ENCODE measurements at regions not wholly inside any gene's neighbourhood (a gene's known extent, or its start where the extent isn't known, plus 50 kb on each side); places are given as distances from the start of the nearest gene placed in this dataset.

DNA sequence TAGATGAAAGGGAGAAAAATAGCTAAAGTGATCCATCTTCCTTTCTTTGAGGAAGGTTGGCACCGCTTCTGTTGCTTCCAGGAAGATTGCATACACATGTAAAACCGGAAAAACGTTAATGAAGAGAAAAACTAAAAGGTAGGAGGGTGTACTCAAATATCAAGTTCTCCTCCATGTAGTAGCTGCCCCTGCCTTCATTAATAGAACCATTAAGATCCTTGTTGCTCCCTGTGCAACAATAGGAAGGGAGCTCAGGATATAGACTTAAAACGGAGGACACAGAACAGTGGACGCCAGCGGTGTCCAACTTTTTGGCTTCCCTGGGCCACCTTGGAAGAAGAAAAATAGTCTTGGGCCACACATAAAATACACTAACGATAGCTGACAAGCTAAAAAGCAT, 118.9 kb downstream of the TMEM174 start:
- no peaks in the 10 kb centered on the region for H3K36me3 Mint-ChIP-seq
- no peaks in the 10 kb centered on the region for H3K4me1 ChIP-seq (ENCODE audit: control insufficient read depth in 1 of 2, extremely low read depth in 1 of 2, insufficient read depth in 2 of 2, low read length in 2 of 2)
- no peaks in the 10 kb centered on the region for H3K36me3 ChIP-seq (ENCODE audit: control insufficient read depth in 2 of 2, extremely low read depth in 1 of 2, insufficient read depth in 1 of 2, low read length in 1 of 2)
- no peak for ATAC-seq (replicated peaks in 1 of 4)
- H3K4me1 Mint-ChIP-seq = peaks cover 0 to 3% (median under 1%) of the 10 kb centered on the region in 3 donors
- H3K9me3 Mint-ChIP-seq = peaks cover 2 to 4% (median 3%) of the 10 kb centered on the region in 3 donors
- no peak overlapping the region for H3K27ac Mint-ChIP-seq
- H3K27me3 ChIP-seq (replicated peaks in 1 of 2; ENCODE audit: control insufficient read depth in 2 of 2, extremely low read depth in 1 of 2, insufficient read depth in 2 of 2, low read length in 1 of 2) = peaks cover 18 to 44% of the 10 kb centered on the region in 2 experiments
- H3K4me3 Mint-ChIP-seq = no peak overlapping the region
- CTCF ChIA-PET = interaction anchor here in 1 of 2 donors (0.7 kb wide), 1 partner anchor 24 kb away, joined by 3 read pairs; no protein-coding TSS in a partner anchor
- POLR2A ChIA-PET = no interaction called here
- no peak for DNase-seq
- no peak overlapping the region for H3K27ac ChIP-seq (ENCODE audit: low read length)
- WGBS (ENCODE audit: insufficient coverage) = 100% methylated on average over 1 of the region's 7 CpGs
- H3K9me3 ChIP-seq = no peaks in the 10 kb centered on the region
- H3K4me3 ChIP-seq (ENCODE audit: control insufficient read depth in 1 of 2, extremely low read depth in 1 of 2, low read length in 1 of 2) = no peak overlapping the region
- peaks cover 67 to 77% of the 10 kb centered on the region in 2 donors for H3K27me3 Mint-ChIP-seq

DNA sequence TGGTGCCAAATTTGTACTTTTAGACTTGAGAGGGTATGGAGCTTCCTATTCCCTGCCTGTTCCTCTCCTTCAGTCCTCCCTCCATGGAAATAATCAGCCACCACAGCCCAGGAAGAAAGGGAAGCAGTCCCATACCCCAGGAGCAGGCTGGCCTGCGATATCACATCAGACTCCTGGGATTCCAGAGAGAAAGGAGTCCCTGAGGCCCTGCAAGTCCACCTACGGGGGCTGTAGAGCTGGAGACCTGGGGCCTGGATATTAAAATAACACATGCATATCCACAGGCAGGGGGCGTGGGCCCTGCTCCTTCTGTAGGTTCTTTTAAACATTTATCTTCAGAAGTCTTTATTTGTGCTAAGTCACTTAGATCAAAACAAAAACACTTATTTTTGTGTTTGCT, 117.2 kb downstream of the TMEM174 start:
- ChIA-PET POLR2A (interaction anchor here in 1 of 2 donors (0.6 kb wide), 1 partner anchor 20 kb away, joined by 3 read pairs; no protein-coding TSS in a partner anchor), CTCF (interaction anchor here in 1 of 2 donors (0.6 kb wide), 1 partner anchor 159 kb away, joined by 6 read pairs; no protein-coding TSS in a partner anchor)
- ATAC-seq (replicated peaks in 1 of 4) (no peak), DNase-seq (no peak)
- WGBS (ENCODE audit: insufficient coverage) = 42% methylated on average over 2 of the region's 3 CpGs
- Histone ChIP-seq H3K27ac (ENCODE audit: low read length) (no peak overlapping the region), H3K4me3 (ENCODE audit: control insufficient read depth in 1 of 2, extremely low read depth in 1 of 2, low read length in 1 of 2) (no peak overlapping the region), H3K9me3 (no peaks in the 10 kb centered on the region), H3K36me3 (ENCODE audit: control insufficient read depth in 2 of 2, extremely low read depth in 1 of 2, insufficient read depth in 1 of 2, low read length in 1 of 2) (no peaks in the 10 kb centered on the region), H3K27me3 (replicated peaks in 1 of 2; ENCODE audit: control insufficient read depth in 2 of 2, extremely low read depth in 1 of 2, insufficient read depth in 2 of 2, low read length in 1 of 2) (peaks cover 10 to 30% of the 10 kb centered on the region in 2 experiments), H3K4me1 (ENCODE audit: control insufficient read depth in 1 of 2, extremely low read depth in 1 of 2, insufficient read depth in 2 of 2, low read length in 2 of 2) (no peaks in the 10 kb centered on the region)
- Mint-ChIP-seq H3K36me3 (no peaks in the 10 kb centered on the region), H3K4me1 (no peaks in the 10 kb centered on the region), H3K27ac (no peak overlapping the region), H3K27me3 (peaks cover 55 to 61% of the 10 kb centered on the region in 2 donors), H3K9me3 (peaks cover 2 to 4% (median 3%) of the 10 kb centered on the region in 3 donors), H3K4me3 (no peak overlapping the region)

DNA sequence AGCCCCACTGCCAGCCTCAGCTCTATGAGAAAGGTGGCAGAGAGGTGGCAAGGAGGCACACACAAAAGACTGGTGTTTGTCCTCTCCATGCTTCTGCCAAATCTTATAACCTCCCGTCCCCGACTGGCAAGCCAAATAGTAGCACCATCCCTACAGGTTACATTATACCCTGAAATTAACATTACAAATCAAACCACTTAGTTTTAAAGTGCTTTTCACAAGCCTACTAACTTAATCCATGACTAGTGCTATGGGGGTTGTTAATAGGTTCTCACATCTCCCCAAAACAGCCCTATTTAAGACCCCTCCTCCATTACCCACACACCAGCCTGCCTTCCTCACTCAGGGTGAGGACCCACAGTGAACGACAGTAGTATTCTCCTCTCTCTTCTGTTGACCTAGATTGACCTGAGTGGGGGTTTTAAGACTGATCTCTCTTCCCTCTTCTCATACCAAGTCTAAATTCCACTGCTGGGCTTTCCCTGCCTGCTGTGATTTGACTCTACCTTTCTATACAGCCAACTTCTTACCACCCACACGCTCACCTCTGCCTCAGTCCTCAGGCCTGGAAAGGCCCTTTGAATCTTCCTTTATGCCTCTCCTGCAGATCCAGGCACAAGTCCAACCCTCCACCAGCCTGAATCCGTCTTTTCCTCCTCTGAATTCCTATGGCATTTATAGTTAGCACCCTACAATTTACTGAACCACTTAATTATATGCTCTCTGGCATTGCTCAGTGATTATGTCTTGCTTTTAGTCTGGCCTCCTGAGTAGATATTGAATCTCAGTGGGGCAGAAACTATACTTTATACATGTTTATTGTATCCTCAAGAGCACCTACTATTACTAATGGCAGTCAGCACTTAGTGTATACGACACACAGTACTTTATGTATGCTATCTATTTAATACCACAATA, 116.1 kb downstream of the TMEM174 start:
- DNase-seq (no peak), ATAC-seq (replicated peaks in 1 of 4) (no peak)
- Mint-ChIP-seq H3K4me1 (no peaks in the 10 kb centered on the region), H3K4me3 (no peak overlapping the region), H3K9me3 (peaks cover 2 to 4% (median 3%) of the 10 kb centered on the region in 3 donors), H3K27me3 (peaks cover 52% of the 10 kb centered on the region in 2 donors), H3K27ac (no peak overlapping the region), H3K36me3 (no peaks in the 10 kb centered on the region)
- Histone ChIP-seq H3K36me3 (ENCODE audit: control insufficient read depth in 2 of 2, extremely low read depth in 1 of 2, insufficient read depth in 1 of 2, low read length in 1 of 2) (no peaks in the 10 kb centered on the region), H3K27ac (ENCODE audit: low read length) (no peak overlapping the region), H3K9me3 (no peaks in the 10 kb centered on the region), H3K4me3 (ENCODE audit: control insufficient read depth in 1 of 2, extremely low read depth in 1 of 2, low read length in 1 of 2) (no peak overlapping the region), H3K27me3 (replicated peaks in 1 of 2; ENCODE audit: control insufficient read depth in 2 of 2, extremely low read depth in 1 of 2, insufficient read depth in 2 of 2, low read length in 1 of 2) (peaks cover 10 to 29% of the 10 kb centered on the region in 2 experiments), H3K4me1 (ENCODE audit: control insufficient read depth in 1 of 2, extremely low read depth in 1 of 2, insufficient read depth in 2 of 2, low read length in 2 of 2) (no peaks in the 10 kb centered on the region)
- ChIA-PET CTCF (no interaction called here), POLR2A (no interaction called here)
- WGBS (ENCODE audit: insufficient coverage) = 69% methylated on average over 3 of the region's 6 CpGs

- no peak for ATAC-seq (replicated peaks in 1 of 4)
- peaks cover 2 to 4% (median 3%) of the 10 kb centered on the region in 3 donors for H3K9me3 Mint-ChIP-seq
- H3K27me3 Mint-ChIP-seq = peaks cover 54 to 57% of the 10 kb centered on the region in 2 donors
Observed at GRCh38 chr5:73286896-73287295, 113.9 kb downstream of the TMEM174 start.

DNA sequence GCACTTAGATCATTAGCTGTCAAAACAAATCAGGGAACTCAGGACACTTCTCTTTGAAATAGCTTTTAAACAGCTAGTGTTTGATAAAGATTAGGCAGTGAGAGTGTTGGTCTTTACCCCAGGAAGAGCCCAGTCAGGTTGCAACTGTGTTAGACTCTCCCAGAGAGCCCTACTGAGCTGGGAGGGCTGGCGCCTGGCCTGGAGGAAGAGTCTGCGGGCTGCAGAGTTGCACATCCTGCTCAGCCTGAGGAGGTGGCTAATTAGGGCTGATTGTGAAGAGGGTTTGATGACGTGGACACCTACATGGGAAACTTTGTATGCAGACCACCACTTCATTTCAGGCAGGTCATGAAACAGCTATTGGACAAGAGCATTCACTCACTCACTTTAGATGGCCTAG, 112.0 kb downstream of the TMEM174 start:
- Mint-ChIP-seq H3K4me1 (no peaks in the 10 kb centered on the region), H3K27ac (no peak overlapping the region), H3K36me3 (no peaks in the 10 kb centered on the region), H3K9me3 (peaks cover 2 to 4% (median 3%) of the 10 kb centered on the region in 3 donors), H3K4me3 (no peak overlapping the region), H3K27me3 (peaks cover 48 to 53% of the 10 kb centered on the region in 2 donors)
- peaks cover 3 to 19% of the 10 kb centered on the region in 2 experiments for H3K27me3 ChIP-seq (replicated peaks in 1 of 2; ENCODE audit: control insufficient read depth in 2 of 2, extremely low read depth in 1 of 2, insufficient read depth in 2 of 2, low read length in 1 of 2)
- DNase-seq (no peak), ATAC-seq (replicated peaks in 1 of 4) (no peak)
- no peaks in the 10 kb centered on the region for H3K36me3 ChIP-seq (ENCODE audit: control insufficient read depth in 2 of 2, extremely low read depth in 1 of 2, insufficient read depth in 1 of 2, low read length in 1 of 2)
- no peaks in the 10 kb centered on the region for H3K4me1 ChIP-seq (ENCODE audit: control insufficient read depth in 1 of 2, extremely low read depth in 1 of 2, insufficient read depth in 2 of 2, low read length in 2 of 2)
- CTCF ChIA-PET = no interaction called here
- H3K27ac ChIP-seq (ENCODE audit: low read length) = no peak overlapping the region
- POLR2A ChIA-PET = no interaction called here
- 92% methylated on average over 2 of the region's 3 CpGs for WGBS (ENCODE audit: insufficient coverage)
- no peak overlapping the region for H3K4me3 ChIP-seq (ENCODE audit: control insufficient read depth in 1 of 2, extremely low read depth in 1 of 2, low read length in 1 of 2)
- no peaks in the 10 kb centered on the region for H3K9me3 ChIP-seq

More at GRCh38 chr5:73286896-73287295, 113.9 kb downstream of the TMEM174 start:
- ChIA-PET CTCF (interaction anchor here in 1 of 2 donors (0.5 kb wide), 1 partner anchor 803 kb away, joined by 4 read pairs; no protein-coding TSS in a partner anchor), POLR2A (no interaction called here)
- Histone ChIP-seq H3K36me3 (ENCODE audit: control insufficient read depth in 2 of 2, extremely low read depth in 1 of 2, insufficient read depth in 1 of 2, low read length in 1 of 2) (no peaks in the 10 kb centered on the region), H3K9me3 (no peaks in the 10 kb centered on the region), H3K27ac (ENCODE audit: low read length) (no peak overlapping the region), H3K4me3 (ENCODE audit: control insufficient read depth in 1 of 2, extremely low read depth in 1 of 2, low read length in 1 of 2) (no peak overlapping the region), H3K27me3 (replicated peaks in 1 of 2; ENCODE audit: control insufficient read depth in 2 of 2, extremely low read depth in 1 of 2, insufficient read depth in 2 of 2, low read length in 1 of 2) (peaks cover 10 to 24% of the 10 kb centered on the region in 2 experiments), H3K4me1 (ENCODE audit: control insufficient read depth in 1 of 2, extremely low read depth in 1 of 2, insufficient read depth in 2 of 2, low read length in 2 of 2) (no peaks in the 10 kb centered on the region)
- WGBS (ENCODE audit: insufficient coverage) = 83% methylated on average over 1 of the region's 1 CpG
- no peak overlapping the region for H3K27ac Mint-ChIP-seq
- no peaks in the 10 kb centered on the region for H3K36me3 Mint-ChIP-seq
- H3K4me1 Mint-ChIP-seq = no peaks in the 10 kb centered on the region
- DNase-seq = no peak
- H3K4me3 Mint-ChIP-seq = no peak overlapping the region

DNA sequence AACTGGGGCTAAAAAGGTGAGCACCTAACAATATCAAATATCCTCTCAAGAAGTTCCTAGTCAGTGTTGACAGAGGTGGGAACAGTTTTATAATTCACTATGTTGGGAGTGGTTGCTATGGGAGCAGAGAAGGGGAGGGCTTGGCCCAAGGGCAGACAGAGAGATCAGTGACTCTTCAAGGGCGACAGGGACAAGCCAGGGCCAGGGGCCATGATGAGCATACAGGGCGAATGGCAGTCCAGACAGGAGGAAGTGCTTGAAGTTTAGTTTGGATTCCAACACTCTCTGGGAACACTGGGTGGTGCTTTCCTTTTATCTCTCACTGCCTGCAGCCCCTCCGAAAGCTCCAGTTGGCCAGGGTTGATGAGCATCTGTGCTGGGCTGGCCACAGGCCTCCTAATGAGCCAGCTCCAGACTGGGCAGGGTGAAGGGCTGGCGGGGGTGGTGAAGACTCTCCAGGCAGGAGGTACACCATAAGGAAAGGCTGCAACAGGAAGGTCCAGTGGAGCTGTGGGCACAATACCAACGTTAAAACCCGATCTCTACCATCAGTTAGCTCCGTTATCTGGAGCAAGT, 111.3 kb downstream of the TMEM174 start:
- H3K36me3 Mint-ChIP-seq = no peaks in the 10 kb centered on the region
- peaks cover 2 to 4% (median 3%) of the 10 kb centered on the region in 3 donors for H3K9me3 Mint-ChIP-seq
- no peaks in the 10 kb centered on the region for H3K4me1 Mint-ChIP-seq
- H3K27me3 Mint-ChIP-seq = peaks cover 50 to 56% of the 10 kb centered on the region in 2 donors
- Histone ChIP-seq H3K9me3 (no peaks in the 10 kb centered on the region), H3K4me3 (ENCODE audit: control insufficient read depth in 1 of 2, extremely low read depth in 1 of 2, low read length in 1 of 2) (no peak overlapping the region), H3K27me3 (replicated peaks in 1 of 2; ENCODE audit: control insufficient read depth in 2 of 2, extremely low read depth in 1 of 2, insufficient read depth in 2 of 2, low read length in 1 of 2) (peaks cover 3 to 19% of the 10 kb centered on the region in 2 experiments), H3K4me1 (ENCODE audit: control insufficient read depth in 1 of 2, extremely low read depth in 1 of 2, insufficient read depth in 2 of 2, low read length in 2 of 2) (no peaks in the 10 kb centered on the region), H3K36me3 (ENCODE audit: control insufficient read depth in 2 of 2, extremely low read depth in 1 of 2, insufficient read depth in 1 of 2, low read length in 1 of 2) (no peaks in the 10 kb centered on the region), H3K27ac (ENCODE audit: low read length) (no peak overlapping the region)
- WGBS (ENCODE audit: insufficient coverage) = 67% methylated on average over 3 of the region's 7 CpGs
- POLR2A ChIA-PET = no interaction called here
- DNase-seq (no peak), ATAC-seq (replicated peaks in 1 of 4) (no peak)
- CTCF ChIA-PET = no interaction called here
- H3K27ac Mint-ChIP-seq = peak overlapping the region in 1 of 2 donors; percentile 12
- H3K4me3 Mint-ChIP-seq = no peak overlapping the region
